ENCODE measurements at regions not wholly inside any gene's neighbourhood (a gene's known extent, or its start where the extent isn't known, plus 50 kb on each side); places are given as distances from the start of the nearest gene placed in this dataset.

- DNase-seq: no peak
Observed at GRCh38 chr5:129405222-129405621, 54.9 kb upstream of the ADAMTS19 start.

GRCh38 chr5:129406440-129406839, 53.7 kb upstream of the ADAMTS19 start:
- no peak for DNase-seq
